Astrocyte of the spinal cord (primary cell): ENCODE measurements at regions not wholly inside any gene's neighbourhood (a gene's known extent, or its start where the extent isn't known, plus 50 kb on each side); places are given as distances from the start of the nearest gene placed in this dataset.
"Not testable (repeated sequence)": the region's sequence is repeated elsewhere in the genome, so short reads cannot be mapped to it uniquely, and the experiment has no call there.

Source experiments
- DNase-seq: peaks from one replicate; pipeline ENCODE4 v3.0.0; 2011; ENCODE audit warnings: low read depth, low spot score
- H3K4me3 ChIP-seq: 2 replicates; pipeline ENCODE4 v1.5.1; 2011; ENCODE audit warnings: low read depth, mild to moderate bottlenecking, low read length, moderate library complexity
- CTCF ChIP-seq: IDR thresholded peaks from 2 replicates; pipeline ENCODE4 v1.5.1; 2012; ENCODE audit warnings: low read depth, mild to moderate bottlenecking, low read length, inconsistent platforms
- in situ Hi-C: cut with HindIII; loops from 2 replicates; pipeline ENCODE4 v1.10.0; 2017; ENCODE audit warnings: low sequenced_read_pairs

GRCh38 chr18:4705894-4706293 lies 250.8 kb upstream of the DLGAP1 start:
- in situ Hi-C loops, result no loop called here
- H3K4me3 ChIP-seq, result no peak overlapping the region
- DNase-seq, result no peak
- TF ChIP-seq CTCF, result no peak

GRCh38 chr18:4704781-4705180 lies 249.7 kb upstream of the DLGAP1 start:
- DNase-seq, result no peak
- H3K4me3 ChIP-seq, result no peak overlapping the region
- in situ Hi-C loops, result no loop called here
- no peak for TF ChIP-seq CTCF

GRCh38 chr18:4691836-4692235 lies 236.7 kb upstream of the DLGAP1 start:
- TF ChIP-seq CTCF, result no peak
- in situ Hi-C loops, result no loop called here
- no peak for DNase-seq
- no peak overlapping the region for H3K4me3 ChIP-seq

GRCh38 chr18:4678685-4679084 lies 223.6 kb upstream of the DLGAP1 start:
- DNase-seq, H3K4me3 ChIP-seq, in situ Hi-C loops: not testable (repeated sequence)

- in situ Hi-C loops, result no loop called here
- no peak overlapping the region for H3K4me3 ChIP-seq
- no peak for TF ChIP-seq CTCF
- no peak for DNase-seq
Observed at GRCh38 chr18:4677006-4677405, 221.9 kb upstream of the DLGAP1 start.

GRCh38 chr18:4672162-4672561 lies 217.1 kb upstream of the DLGAP1 start:
- TF ChIP-seq CTCF, result no peak
- no peak overlapping the region for H3K4me3 ChIP-seq
- DNase-seq, result no peak
- in situ Hi-C loops, result no loop called here

- in situ Hi-C loops, result no loop called here
- no peak for DNase-seq
- no peak overlapping the region for H3K4me3 ChIP-seq
- no peak for TF ChIP-seq CTCF
Observed at GRCh38 chr18:4658804-4659203, 203.7 kb upstream of the DLGAP1 start.
